ENCODE measurements at regions not wholly inside any gene's neighbourhood (a gene's known extent, or its start where the extent isn't known, plus 50 kb on each side); places are given as distances from the start of the nearest gene placed in this dataset.
"Not testable (repeated sequence)": the region's sequence is repeated elsewhere in the genome, so short reads cannot be mapped to it uniquely, and the experiment has no call there.

DNA sequence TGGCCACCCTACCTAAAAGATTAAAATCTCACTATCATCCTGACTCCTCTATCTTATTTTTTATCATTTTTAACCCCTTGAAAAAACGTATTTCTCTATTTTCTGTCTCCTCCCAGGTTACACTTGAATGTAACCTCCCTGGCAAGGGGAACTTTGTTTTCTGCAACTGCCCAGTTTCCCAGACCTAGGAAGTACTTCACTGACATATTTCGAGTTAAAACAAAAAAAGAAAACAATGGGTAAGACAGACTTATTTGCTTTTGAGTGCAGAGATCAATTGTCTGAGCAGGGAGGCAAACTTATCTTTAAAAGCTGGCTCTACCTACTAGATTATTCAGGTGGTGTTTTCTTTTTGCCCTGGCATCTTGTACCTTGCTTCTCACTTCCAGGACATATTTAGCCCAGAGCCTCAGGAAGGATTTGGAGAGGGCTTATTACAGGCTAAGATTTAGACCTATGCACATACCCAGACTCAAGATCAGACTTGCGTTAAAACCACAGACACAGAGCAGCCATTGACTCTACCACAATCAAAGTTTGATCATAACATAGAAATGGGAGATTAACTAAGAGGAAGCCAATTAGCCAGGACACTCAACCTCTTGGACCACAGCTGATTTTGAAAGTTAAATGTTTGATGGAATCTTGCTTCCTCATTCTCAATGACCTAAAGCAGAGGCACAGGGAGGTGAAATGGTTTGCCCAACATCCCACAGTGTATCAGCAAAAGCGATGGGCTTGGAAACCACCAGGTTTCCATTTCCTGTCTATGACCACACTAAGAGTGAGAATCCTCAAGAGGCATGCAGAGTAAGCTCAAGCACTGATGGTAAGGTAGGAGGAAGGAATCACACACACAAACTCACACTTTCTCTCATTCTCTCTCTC lies 169.5 kb upstream of the THBS1 start:
- in situ Hi-C loops (cut with HindIII; ENCODE audit: low pct_unique_long_range_greater_than_20kb, low sequenced_read_pairs): no loop called here
- DNase-seq (ENCODE audit: low read depth): no peak

DNA sequence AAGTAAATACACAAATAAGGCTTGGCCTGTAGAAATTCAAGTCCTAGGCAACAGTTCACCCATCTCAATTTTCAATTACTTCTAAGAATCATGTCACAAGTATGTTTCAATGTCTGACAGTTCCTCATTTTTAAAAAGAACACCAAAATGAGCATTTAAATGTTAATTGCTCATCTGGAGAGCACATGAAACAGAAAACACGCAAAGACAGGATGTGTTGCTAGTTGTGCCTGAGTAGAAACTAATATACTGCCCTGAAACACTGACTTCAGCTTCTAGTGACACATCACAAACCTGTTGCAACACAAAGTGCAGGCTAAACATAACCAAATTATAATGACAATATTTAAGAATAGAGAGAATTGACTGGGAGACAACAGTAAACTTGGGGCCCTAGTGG lies 167.3 kb upstream of the THBS1 start:
- no peak for DNase-seq (ENCODE audit: low read depth)
- in situ Hi-C loops (cut with HindIII; ENCODE audit: low pct_unique_long_range_greater_than_20kb, low sequenced_read_pairs): no loop called here

DNA sequence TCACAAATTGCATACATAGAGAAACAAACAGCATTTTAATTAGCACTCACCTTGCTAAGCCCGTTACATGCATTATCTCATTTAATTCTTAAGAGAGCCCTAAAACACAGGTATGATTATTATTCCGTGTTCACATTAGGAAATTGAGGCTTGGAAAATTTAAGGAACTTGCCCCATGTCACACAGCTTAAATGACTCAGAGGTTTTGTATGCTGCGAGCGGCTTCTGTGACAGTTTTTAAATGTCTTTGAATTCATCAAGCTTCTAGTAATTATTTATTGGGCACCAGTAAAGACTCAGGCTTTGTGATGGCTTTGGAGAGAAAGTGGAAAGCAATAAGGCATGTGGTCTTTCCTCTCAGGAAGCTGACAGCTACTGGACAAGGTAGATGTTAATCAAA lies 166.7 kb upstream of the THBS1 start:
- in situ Hi-C loops (cut with HindIII; ENCODE audit: low pct_unique_long_range_greater_than_20kb, low sequenced_read_pairs): no loop called here
- DNase-seq (ENCODE audit: low read depth): no peak

DNA sequence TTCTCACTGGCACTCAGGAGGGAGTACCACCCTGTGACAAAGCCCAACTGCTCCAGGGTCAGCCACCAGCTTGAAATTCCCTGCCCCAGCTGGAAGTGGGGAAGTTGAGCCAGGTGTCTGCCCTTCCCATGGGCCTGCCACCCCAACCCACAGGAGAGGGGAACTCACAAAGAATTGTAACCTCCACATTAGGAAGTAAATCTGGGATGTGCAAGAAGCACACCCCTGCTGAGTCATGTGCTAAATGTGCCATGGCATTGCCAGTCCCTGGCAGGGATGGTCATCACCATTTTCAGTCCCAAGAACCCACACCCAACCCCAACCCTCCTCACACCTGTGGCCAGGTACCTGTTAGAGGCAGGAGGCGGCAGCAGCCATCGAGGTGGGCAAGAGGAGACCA lies 165.2 kb upstream of the THBS1 start:
- in situ Hi-C loops (cut with HindIII; ENCODE audit: low pct_unique_long_range_greater_than_20kb, low sequenced_read_pairs): no loop called here
- no peak for DNase-seq (ENCODE audit: low read depth)

DNA sequence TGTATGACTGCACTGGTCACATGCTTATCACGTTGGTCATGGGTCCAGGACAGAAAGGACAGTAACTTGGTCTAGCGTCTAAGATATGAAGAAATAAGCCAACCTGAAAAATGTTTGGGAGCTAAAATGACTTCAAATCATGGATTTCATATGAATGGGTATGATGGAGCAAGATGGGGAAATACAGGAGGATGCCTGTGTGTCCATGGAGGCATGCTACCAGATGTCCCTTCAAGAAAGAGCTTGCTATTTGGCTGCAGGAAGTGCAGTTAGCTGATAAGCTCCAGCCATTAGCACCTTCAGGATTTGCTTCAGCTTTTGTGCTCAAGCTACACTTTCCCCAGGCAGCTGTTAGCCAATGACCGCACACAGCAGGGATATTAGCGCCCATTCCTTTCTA lies 164.6 kb upstream of the THBS1 start:
- DNase-seq (ENCODE audit: low read depth): no peak
- in situ Hi-C loops (cut with HindIII; ENCODE audit: low pct_unique_long_range_greater_than_20kb, low sequenced_read_pairs): no loop called here

DNA sequence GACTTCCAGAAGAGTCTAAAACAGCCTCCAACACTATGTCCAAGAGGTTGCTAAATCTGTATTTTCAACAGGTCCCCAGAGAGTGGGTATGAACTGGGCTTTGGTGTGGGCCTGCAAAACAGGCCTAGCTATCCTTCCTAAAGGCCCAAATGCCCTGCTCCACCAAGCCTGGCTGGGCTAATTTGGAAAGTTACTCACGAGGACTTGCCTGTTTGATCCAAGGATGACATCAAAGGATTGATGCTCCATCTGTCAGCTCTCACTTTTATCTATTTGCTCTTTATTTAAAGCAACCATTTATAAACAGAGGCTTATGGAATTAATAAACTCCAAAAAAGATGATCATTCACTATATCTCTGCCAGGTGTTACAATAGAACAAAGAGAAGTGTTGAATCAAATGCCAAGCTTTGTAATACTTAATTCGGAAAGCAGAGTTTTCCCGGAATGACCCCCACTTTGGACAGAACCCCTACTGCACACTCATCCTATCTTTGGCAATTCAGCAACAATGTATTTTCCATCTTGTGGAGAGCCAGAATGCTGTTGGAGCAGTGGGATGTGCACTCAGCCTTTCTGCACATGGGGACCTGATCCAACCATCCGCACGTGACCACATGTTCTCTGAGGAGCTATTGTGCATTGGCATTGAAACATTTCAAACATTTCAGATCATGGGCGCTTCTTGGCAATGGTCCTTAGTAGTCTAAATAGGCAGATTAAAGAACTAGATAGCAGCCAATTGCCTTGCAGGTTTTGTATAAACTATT lies 163.3 kb upstream of the THBS1 start:
- in situ Hi-C loops (cut with HindIII; ENCODE audit: low pct_unique_long_range_greater_than_20kb, low sequenced_read_pairs): no loop called here
- no peak for DNase-seq (ENCODE audit: low read depth)

DNA sequence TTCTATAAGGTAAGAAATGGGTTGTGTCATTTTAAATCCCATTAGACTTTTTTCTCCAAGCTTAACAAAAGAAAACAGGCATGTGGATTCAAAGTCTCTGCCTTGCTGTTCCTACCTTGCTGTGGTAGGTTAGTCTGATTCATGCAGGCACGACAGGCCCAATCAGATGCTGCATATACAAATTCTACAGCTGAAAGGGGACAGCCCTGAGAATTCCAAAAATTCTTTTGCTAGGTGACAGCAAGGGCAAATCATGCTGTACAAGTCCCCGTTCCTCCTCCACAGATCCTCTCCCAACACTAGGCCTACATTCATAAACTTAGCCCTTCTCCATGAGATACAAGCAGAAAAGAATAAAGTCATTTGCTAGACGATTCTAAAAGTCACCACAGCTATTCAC lies 161.2 kb upstream of the THBS1 start:
- DNase-seq (ENCODE audit: low read depth): no peak
- in situ Hi-C loops (cut with HindIII; ENCODE audit: low pct_unique_long_range_greater_than_20kb, low sequenced_read_pairs): no loop called here

DNA sequence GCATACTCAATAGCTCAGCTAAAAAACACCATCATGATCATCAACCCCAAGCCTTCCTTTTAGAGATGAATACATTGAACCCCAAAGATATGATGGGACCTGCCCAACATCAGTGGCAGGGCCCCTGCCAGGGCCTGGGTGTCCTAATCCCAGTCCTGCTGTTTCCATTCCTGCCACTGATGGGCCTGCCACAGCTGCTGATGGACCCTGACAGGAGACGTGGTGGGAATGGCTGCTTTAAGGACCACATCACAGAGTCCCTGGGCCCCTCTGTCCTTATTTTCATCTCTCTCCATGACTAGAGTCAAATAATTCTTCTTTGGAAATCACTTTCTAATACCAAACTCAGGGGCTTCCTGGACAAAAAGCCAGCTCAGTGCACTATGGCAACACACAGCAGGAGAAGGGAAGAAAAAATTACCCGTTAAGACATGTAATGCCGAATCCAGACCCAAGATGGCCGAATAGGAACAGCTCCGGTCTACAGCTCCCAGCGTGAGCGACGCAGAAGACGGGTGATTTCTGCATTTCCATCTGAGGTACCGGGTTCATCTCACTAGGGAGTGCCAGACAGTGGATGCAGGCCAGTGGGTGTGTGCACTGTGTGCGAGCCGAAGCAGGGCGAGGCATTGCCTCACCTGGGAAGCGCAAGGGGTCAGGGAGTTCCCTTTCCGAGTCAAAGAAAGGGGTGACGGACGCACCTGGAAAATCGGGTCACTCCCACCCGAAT lies 160.6 kb upstream of the THBS1 start:
- DNase-seq (ENCODE audit: low read depth); in situ Hi-C loops (cut with HindIII; ENCODE audit: low pct_unique_long_range_greater_than_20kb, low sequenced_read_pairs): not testable (repeated sequence)

DNA sequence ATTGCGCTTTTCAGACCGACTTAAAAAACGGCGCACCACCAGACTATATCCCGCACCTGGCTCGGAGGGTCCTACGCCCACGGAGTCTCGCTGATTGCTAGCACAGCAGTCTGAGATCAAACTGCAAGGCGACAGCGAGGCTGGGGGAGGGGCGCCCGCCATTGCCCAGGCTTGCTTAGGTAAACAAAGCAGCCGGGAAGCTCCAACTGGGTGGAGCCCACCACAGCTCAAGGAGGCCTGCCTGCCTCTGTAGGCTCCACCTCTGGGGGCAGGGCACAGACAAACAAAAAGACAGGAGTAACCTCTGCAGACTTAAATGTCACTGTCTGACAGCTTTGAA lies 160.1 kb upstream of the THBS1 start:
- in situ Hi-C loops (cut with HindIII; ENCODE audit: low pct_unique_long_range_greater_than_20kb, low sequenced_read_pairs); DNase-seq (ENCODE audit: low read depth): not testable (repeated sequence)

DNA sequence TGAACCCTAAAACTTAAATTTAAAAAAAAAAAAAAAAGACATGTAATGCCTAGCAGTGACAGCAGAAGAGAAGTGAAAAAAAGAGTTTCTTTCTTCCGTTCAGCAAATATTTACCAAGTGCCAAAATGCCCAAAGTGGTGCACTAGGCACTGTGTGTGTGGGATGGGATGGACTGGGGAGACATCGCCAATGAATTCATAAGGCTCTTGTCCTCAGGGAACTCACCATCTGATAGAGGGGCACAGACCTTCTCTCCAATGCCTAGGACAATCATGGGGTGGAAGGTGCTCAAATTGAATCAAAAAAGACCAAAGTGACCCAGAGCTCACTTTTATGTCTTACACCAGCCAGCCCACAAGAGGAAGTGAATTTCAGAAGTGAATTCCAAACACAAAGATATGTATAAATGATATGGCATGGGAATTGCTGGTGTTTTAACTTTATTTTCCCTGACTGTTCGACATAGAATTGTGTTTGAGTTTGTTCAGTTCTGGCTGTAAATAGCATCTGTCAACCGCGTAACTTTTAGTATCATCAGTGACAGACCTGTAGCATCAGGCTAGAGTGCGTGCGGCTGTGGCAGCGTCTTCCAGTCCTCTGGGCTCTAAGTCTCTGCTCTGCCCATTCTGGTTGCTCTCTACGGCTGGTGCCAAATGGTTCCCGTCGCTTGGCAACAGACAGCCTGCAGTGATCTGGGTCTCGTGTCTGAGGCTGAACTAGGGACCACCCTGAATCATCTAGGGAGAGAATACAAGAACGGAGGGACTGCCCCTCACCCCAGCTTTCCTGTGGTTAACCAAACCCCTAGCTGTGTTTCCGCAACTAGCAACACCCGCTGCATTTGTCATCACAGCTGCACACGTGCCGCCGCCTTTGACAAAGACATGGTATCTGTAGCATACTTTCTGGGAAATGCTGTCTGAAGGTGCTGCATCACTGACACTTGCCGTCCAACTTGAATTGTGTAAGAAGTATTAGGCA lies 154.0 kb upstream of the THBS1 start:
- in situ Hi-C loops (cut with HindIII; ENCODE audit: low pct_unique_long_range_greater_than_20kb, low sequenced_read_pairs): no loop called here
- no peak for DNase-seq (ENCODE audit: low read depth)

DNA sequence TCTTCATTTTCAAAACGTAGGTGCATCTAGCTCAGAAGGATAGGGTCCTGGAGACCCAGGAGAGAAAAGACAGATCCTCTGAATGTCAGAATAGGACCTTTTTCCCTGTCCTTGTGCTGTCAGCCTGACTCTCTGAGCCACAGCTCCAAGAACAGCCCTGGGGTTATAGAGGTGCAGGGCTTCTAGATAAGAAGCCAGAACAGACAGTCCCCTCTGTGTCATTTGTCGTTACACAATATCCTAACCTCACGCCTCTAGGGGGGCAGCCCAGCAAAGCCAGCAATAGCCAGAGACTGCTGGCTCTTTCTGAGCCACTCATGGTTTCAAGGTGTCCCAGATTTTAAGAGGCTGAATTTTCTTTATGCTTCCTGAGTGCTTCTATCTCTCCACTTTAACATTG lies 153.2 kb upstream of the THBS1 start:
- DNase-seq (ENCODE audit: low read depth): no peak
- in situ Hi-C loops (cut with HindIII; ENCODE audit: low pct_unique_long_range_greater_than_20kb, low sequenced_read_pairs): no loop called here

DNA sequence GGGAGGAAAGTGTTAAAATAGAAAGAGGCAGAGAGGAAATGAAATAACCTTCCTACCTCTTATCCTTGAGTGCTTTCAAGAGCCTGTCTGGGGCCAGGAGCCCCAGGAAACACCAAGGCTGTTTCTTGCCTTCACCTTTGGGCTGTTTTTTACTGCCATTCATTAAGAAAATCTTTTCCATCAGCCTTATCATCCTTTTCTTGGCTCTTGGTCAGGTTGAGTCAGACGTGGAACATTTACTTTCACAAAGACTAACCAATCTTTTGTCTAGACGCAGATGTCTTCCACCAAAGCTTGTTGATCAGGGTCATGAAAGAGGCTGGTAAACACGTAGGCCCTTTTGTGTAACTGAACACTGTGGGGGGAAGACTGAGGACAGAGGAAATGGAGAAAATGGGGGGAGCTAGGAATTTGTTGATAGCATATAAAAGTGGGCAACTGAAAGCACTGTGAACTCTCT lies 151.0 kb upstream of the THBS1 start:
- DNase-seq (ENCODE audit: low read depth): peak; percentile 3
- in situ Hi-C loops (cut with HindIII; ENCODE audit: low pct_unique_long_range_greater_than_20kb, low sequenced_read_pairs): no loop called here

DNA sequence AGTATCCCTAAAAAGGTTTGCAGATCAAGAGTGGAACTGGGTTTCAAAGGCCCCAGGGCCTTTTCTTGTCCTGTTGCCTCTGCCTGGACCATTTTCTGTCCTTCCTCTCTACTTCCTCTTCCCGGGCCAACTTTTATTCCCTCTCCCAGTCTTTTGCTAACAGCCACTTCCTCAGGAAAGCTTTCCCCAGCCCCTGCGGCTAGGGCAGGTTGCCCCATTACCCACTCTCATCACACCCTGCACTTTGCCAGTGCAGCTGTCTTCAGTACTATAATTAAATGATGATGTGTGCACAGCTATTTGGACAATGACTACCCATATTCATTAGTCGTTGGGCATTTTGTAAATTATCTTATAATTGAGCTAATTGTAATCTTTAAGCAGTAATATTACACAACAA lies 150.5 kb upstream of the THBS1 start:
- in situ Hi-C loops (cut with HindIII; ENCODE audit: low pct_unique_long_range_greater_than_20kb, low sequenced_read_pairs): no loop called here

DNA sequence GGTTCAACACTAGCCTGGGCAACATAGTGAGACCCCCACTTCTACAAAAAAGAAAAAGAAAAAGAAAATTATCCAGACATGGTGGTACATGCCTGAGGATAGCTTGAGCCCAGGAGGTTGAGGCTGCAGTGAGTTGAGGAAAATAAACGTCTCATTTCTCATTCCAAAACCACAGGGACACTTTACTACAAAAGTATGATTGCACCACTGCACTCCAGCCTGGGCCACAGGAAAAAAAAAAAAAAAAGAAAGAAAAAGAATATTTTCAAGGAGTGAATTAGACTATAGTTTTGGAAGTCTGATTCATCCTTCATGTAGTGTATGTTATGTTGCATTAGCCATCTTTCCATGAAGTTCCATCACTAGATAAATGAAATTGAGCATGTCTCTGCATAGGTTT lies 149.5 kb upstream of the THBS1 start:
- no peak for DNase-seq (ENCODE audit: low read depth)
- in situ Hi-C loops (cut with HindIII; ENCODE audit: low pct_unique_long_range_greater_than_20kb, low sequenced_read_pairs): no loop called here

More for the DNA sequence above, 150.5 kb upstream of the THBS1 start:
- no peak for DNase-seq (ENCODE audit: low read depth)

DNA sequence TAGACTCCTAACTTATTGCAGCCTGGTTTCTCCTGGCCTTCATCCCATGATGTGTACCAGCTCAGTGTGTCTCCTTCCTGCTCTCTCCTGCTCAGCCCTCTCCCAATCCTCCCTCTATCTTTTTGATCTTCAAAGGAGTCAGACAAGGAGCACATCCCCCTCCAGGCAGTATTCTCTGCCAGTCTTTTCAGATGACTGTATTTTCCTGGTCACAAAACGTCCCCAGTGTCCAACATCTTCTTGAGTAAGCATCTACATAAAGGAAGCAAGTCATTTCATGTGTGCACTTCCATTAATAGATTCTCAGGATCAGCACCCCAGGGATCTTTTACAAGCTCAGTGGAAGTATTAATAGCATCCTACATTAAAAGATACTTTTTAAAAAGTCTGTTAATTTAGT lies 148.9 kb upstream of the THBS1 start:
- no peak for DNase-seq (ENCODE audit: low read depth)
- in situ Hi-C loops (cut with HindIII; ENCODE audit: low pct_unique_long_range_greater_than_20kb, low sequenced_read_pairs): no loop called here

DNA sequence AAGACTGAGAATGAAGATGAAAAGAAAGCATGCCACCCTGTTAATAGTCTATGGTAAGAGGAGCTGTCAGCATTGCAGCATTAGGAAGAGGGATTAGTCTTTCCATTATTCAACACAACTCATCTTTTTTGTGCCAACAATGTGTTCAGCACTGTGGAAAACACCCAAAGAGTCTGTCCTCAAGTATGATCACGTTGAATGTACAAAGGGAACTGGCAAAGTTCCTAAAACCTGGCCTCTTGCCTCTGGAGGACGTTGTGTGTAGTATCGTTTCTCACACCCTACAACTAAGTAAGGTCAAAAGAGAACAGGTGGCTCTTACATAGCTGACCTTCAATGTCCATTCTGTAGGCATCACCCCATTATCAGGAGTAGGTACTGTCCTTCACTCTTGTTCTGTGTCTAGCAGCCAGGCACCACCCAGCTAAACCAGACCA lies 147.9 kb upstream of the THBS1 start:
- no peak for DNase-seq (ENCODE audit: low read depth)
- in situ Hi-C loops (cut with HindIII; ENCODE audit: low pct_unique_long_range_greater_than_20kb, low sequenced_read_pairs): no loop called here

DNA sequence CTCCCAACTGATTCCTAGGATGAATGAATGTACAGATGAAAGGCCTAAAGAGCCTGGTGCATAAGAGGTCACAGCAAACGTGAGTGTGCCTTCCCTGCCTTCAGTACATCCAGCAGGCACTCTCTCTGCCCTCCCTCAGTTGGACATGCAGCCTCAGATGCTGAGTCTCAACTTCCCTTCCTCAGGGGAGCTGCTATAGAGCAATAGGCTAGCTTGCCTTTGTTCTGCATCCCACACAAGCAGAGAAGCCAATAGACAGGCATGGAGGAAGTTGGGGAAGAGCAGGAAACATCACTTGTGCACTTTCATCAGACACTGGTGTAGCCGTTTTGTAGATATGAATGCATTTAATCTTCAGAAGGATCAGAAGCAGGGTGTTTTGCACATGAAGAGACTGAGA lies 147.5 kb upstream of the THBS1 start:
- in situ Hi-C loops (cut with HindIII; ENCODE audit: low pct_unique_long_range_greater_than_20kb, low sequenced_read_pairs): no loop called here
- DNase-seq (ENCODE audit: low read depth): no peak

DNA sequence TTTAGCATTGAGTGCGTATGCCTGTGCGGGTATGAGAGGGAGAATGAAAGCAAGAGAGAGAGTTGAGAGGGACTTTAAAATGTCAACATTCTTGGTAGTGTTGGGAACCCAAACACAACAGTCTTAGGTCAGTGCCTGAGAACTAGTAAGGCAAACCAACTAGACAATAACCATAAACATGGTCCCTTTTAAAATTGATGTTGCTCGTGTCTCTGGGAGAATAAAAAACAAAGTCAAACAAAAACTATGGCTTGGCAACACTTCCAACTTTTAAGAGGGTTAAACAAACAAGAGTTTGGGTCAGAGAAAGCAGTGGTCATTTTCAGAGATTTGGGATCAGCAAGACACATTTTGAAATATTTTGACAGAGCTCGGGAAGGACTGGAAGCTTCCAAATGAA lies 146.7 kb upstream of the THBS1 start:
- in situ Hi-C loops (cut with HindIII; ENCODE audit: low pct_unique_long_range_greater_than_20kb, low sequenced_read_pairs): no loop called here
- DNase-seq (ENCODE audit: low read depth): no peak
